Fibroblast of lung (primary cell): ENCODE measurements at regions not wholly inside any gene's neighbourhood (a gene's known extent, or its start where the extent isn't known, plus 50 kb on each side); places are given as distances from the start of the nearest gene placed in this dataset.

ENCODE experiments used
- DNase-seq, 2 donors: peaks; one replicate each; pipeline versions ENCODE4 v3.0.0 to v3.0.0-alpha.2; 2010; ENCODE audit warnings: low read depth in 2 of 2
- H2AFZ ChIP-seq: 2 replicates; pipeline ENCODE4 v1.5.1; 2012; ENCODE audit warnings: low read length, control low read depth, inconsistent platforms
- H3K27ac ChIP-seq: 2 replicates; pipeline ENCODE4 v1.5.1; 2011; ENCODE audit warnings: low read length, control low read depth; ENCODE audit not compliant: insufficient read depth
- H3K27me3 ChIP-seq: 2 replicates; pipeline ENCODE4 v1.5.1; 2011; ENCODE audit warnings: mild to moderate bottlenecking, low read length; ENCODE audit not compliant: control insufficient read depth, insufficient read depth
- H3K36me3 ChIP-seq: 2 replicates; pipeline ENCODE4 v1.5.1; 2011; ENCODE audit warnings: low read length; ENCODE audit not compliant: control insufficient read depth, insufficient read depth
- H3K4me1 ChIP-seq: 2 replicates; pipeline ENCODE4 v1.5.1; 2011; ENCODE audit warnings: low read length; ENCODE audit not compliant: control insufficient read depth, insufficient read depth; ENCODE audit errors: extremely low read depth
- H3K4me2 ChIP-seq: 2 replicates; pipeline ENCODE4 v1.5.1; 2011; ENCODE audit warnings: low read length, control low read depth; ENCODE audit not compliant: insufficient read depth; ENCODE audit errors: extremely low read depth
- H3K4me3 ChIP-seq, 4 experiments: fragments of 200-600 bp in 1 of 4; sonication (generic) in 1 of 4; replicated peaks in 1 of 4; 2 replicates each; pipeline ENCODE4 v1.5.1; 2011 to 2016; ENCODE audit warnings: low read length in 4 of 4, low read depth in 3 of 4, mild to moderate bottlenecking in 3 of 4, control low read depth in 2 of 4, inconsistent platforms in 1 of 4, mixed read lengths in 1 of 4; ENCODE audit not compliant: insufficient read depth in 1 of 4; ENCODE audit errors: control extremely low read depth in 1 of 4
- H3K79me2 ChIP-seq: 2 replicates; pipeline ENCODE4 v1.5.1; 2012; ENCODE audit warnings: mild to moderate bottlenecking, low read length, inconsistent platforms; ENCODE audit not compliant: control insufficient read depth, insufficient read depth
- H3K9ac ChIP-seq: 2 replicates; pipeline ENCODE4 v1.5.1; 2011; ENCODE audit warnings: mild to moderate bottlenecking, low read length, control low read depth; ENCODE audit not compliant: insufficient read depth
- H3K9me3 ChIP-seq: 2 replicates; pipeline ENCODE4 v1.5.1; 2012; ENCODE audit warnings: low read depth, low read length; ENCODE audit not compliant: control insufficient read depth, insufficient read depth
- H4K20me1 ChIP-seq: 2 replicates; pipeline ENCODE4 v1.5.1; 2011; ENCODE audit warnings: low read length; ENCODE audit not compliant: control insufficient read depth, insufficient read depth; ENCODE audit errors: extremely low read depth
- EZH2 ChIP-seq: IDR thresholded peaks from 2 replicates; pipeline ENCODE4 v1.5.1; 2012; ENCODE audit warnings: low read length, control low read depth, mild to moderate bottlenecking; ENCODE audit errors: missing control alignments
- TF ChIP-seq, protein P1 (sequence below), 2 donors: IDR thresholded peaks in 1 of 2; conservative IDR thresholded peaks in 1 of 2; 1 replicate in 1 of 2; 2 replicates in 1 of 2; pipeline ENCODE4 v1.5.1; 2011 to 2012; ENCODE audit warnings: low read length in 2 of 2, control low read depth in 1 of 2, inconsistent platforms in 1 of 2, low read depth in 1 of 2, mild to moderate bottlenecking in 1 of 2

- H4K20me1 ChIP-seq, result no peaks in the 10 kb centered on the region
- H3K79me2 ChIP-seq, result no peaks in the 10 kb centered on the region
- no peak for DNase-seq
- no peak overlapping the region for H2AFZ ChIP-seq
- H3K4me2 ChIP-seq, result no peak overlapping the region
- no peak for TF ChIP-seq EZH2
- TF ChIP-seq, protein P1, sequence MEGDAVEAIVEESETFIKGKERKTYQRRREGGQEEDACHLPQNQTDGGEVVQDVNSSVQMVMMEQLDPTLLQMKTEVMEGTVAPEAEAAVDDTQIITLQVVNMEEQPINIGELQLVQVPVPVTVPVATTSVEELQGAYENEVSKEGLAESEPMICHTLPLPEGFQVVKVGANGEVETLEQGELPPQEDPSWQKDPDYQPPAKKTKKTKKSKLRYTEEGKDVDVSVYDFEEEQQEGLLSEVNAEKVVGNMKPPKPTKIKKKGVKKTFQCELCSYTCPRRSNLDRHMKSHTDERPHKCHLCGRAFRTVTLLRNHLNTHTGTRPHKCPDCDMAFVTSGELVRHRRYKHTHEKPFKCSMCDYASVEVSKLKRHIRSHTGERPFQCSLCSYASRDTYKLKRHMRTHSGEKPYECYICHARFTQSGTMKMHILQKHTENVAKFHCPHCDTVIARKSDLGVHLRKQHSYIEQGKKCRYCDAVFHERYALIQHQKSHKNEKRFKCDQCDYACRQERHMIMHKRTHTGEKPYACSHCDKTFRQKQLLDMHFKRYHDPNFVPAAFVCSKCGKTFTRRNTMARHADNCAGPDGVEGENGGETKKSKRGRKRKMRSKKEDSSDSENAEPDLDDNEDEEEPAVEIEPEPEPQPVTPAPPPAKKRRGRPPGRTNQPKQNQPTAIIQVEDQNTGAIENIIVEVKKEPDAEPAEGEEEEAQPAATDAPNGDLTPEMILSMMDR (conservative IDR thresholded peaks at IDR 0.05 in 1 of 2, IDR thresholded peaks at IDR 0.05 in 1 of 2; ENCODE audit: low read depth in 1 of 2, low read length in 2 of 2), result no peak
- no peaks in the 10 kb centered on the region for H3K9me3 ChIP-seq
- H3K27me3 ChIP-seq, result no peaks in the 10 kb centered on the region
- H3K9ac ChIP-seq, result no peak overlapping the region
- H3K27ac ChIP-seq, result no peak overlapping the region
- no peak overlapping the region for H3K4me3 ChIP-seq
- no peaks in the 10 kb centered on the region for H3K4me1 ChIP-seq
- H3K36me3 ChIP-seq, result no peaks in the 10 kb centered on the region
Measured at GRCh38 chr7:21215307-21215706, 212.6 kb upstream of the SP4 start.

DNA sequence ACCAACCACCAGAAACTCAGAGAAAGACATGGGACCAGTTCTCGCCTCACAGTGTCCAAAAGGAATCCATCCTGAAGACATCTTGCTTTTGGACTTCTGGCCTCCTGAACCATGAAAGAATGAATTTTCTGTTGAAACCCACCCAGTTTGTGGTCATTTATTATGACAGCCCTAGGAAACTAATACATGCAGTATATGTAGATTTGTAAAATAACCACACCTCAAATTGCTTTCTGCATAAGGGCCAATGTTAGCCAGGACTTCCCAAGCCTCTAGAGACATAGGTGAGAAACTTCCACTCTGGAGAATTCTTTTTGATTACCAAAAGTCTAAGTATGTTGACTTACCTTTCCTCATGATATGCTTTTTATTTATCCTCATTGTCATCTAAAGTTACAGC is 210.5 kb upstream of the SP4 start:
- Histone ChIP-seq H3K9ac (no peak overlapping the region), H4K20me1 (no peaks in the 10 kb centered on the region), H3K36me3 (no peaks in the 10 kb centered on the region), H2AFZ (no peak overlapping the region), H3K4me3 (no peak overlapping the region), H3K27me3 (no peaks in the 10 kb centered on the region), H3K79me2 (no peaks in the 10 kb centered on the region), H3K4me2 (no peak overlapping the region), H3K9me3 (no peaks in the 10 kb centered on the region), H3K27ac (no peak overlapping the region), H3K4me1 (no peaks in the 10 kb centered on the region)
- no peak for DNase-seq
- TF ChIP-seq, protein P1 (conservative IDR thresholded peaks at IDR 0.05 in 1 of 2, IDR thresholded peaks at IDR 0.05 in 1 of 2; ENCODE audit: low read depth in 1 of 2, low read length in 2 of 2), result no peak
- TF ChIP-seq EZH2, result no peak

DNA sequence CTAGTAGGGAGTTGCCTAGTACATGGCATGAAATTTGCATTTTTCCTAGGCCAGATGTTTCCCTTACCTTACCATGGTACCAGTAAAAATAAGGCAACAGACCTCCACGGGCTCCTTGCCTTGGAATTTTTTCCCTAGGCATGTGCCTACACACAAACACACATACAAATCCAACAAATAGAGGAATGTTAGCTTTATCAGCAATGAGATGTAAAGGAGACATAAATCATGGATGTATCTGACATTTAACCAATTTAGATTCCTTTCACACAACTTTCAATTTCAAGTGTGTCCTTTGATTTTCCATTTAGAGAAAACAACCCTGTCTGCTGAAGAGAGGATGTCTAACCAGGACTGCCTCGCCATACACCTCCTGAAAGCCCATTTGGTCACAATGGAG is 209.7 kb upstream of the SP4 start:
- Histone ChIP-seq H3K27ac (no peak overlapping the region), H3K79me2 (no peaks in the 10 kb centered on the region), H3K4me2 (no peak overlapping the region), H4K20me1 (no peaks in the 10 kb centered on the region), H3K4me1 (no peaks in the 10 kb centered on the region), H2AFZ (no peak overlapping the region), H3K9me3 (no peaks in the 10 kb centered on the region), H3K36me3 (no peaks in the 10 kb centered on the region), H3K9ac (no peak overlapping the region), H3K4me3 (no peak overlapping the region), H3K27me3 (no peaks in the 10 kb centered on the region)
- no peak for TF ChIP-seq EZH2
- TF ChIP-seq, protein P1 (conservative IDR thresholded peaks at IDR 0.05 in 1 of 2, IDR thresholded peaks at IDR 0.05 in 1 of 2; ENCODE audit: low read depth in 1 of 2, low read length in 2 of 2), result no peak
- no peak for DNase-seq
